ENCODE measurements at regions not wholly inside any gene's neighbourhood (a gene's known extent, or its start where the extent isn't known, plus 50 kb on each side); places are given as distances from the start of the nearest gene placed in this dataset.

GRCh38 chr19:28596561-28597071 lies 616.3 kb downstream of the UQCRFS1 start:
- no peak for TF ChIP-seq EP300 (IDR thresholded peaks at IDR 0.05; ENCODE audit: borderline replicate concordance)
- TF ChIP-seq CREB1 (IDR thresholded peaks at IDR 0.05; ENCODE audit: low read depth): no peak
- no peak for TF ChIP-seq RAD21 (IDR thresholded peaks at IDR 0.05; ENCODE audit: low read depth)
- no peak for TF ChIP-seq FOXM1 (IDR thresholded peaks at IDR 0.05; ENCODE audit: borderline replicate concordance, low read depth)

All from Ishikawa (cell line).